Body of pancreas (tissue), 4 donors: ENCODE measurements at regions not wholly inside any gene's neighbourhood (a gene's known extent, or its start where the extent isn't known, plus 50 kb on each side); places are given as distances from the start of the nearest gene placed in this dataset.

Experiments
- CTCF ChIP-seq, 7 experiments: fragments of 450-650 bp in 4 of 7; fragments of 200-600 bp in 3 of 7; sonication (generic) in 3 of 7; IDR thresholded peaks; one replicate each; pipeline ENCODE4 v1.5.1; 2016 to 2019; ENCODE audit warnings: antibody characterized with exemption in 7 of 7
- POLR2A ChIP-seq, 3 donors: fragments of 450-650 bp; IDR thresholded peaks; one replicate each; pipeline ENCODE4 v1.6.1; 2016; ENCODE audit warnings: antibody characterized with exemption in 3 of 3, mild to moderate bottlenecking in 2 of 3

- TF ChIP-seq CTCF (IDR thresholded peaks at IDR 0.05): no peak
- TF ChIP-seq POLR2A (IDR thresholded peaks at IDR 0.05): no peak
Observed at GRCh38 chr5:72695659-72696058, 120.8 kb upstream of the TNPO1 start.
